IMR-90 (cell line): ENCODE measurements at regions not wholly inside any gene's neighbourhood (a gene's known extent, or its start where the extent isn't known, plus 50 kb on each side); places are given as distances from the start of the nearest gene placed in this dataset.

Experiments
- ATAC-seq: fragments of 200-7000 bp; cut with Tn5 transposase; 2 replicates; pipeline ENCODE4 v1.9.1; 2020; ENCODE audit warnings: low read depth, mild to moderate bottlenecking, moderate library complexity
- BruUV-seq: library from RNA; stranded (reverse); fragments of 400-500 nt; replicated peaks from 2 replicates; lab custom pipeline; 2021; lab: Mats Ljungman, UMichigan
- CTCF ChIA-PET: fragments of 300-600 bp; formaldehyde crosslinking; extraction: SDS; loops from one replicate; lab custom pipeline; 2021; ENCODE audit warnings: antibody characterized with exemption; lab: Yijun Ruan, JAX
- POLR2A ChIA-PET: fragments of 300-600 bp; sonication (Branson Sonifier 250); formaldehyde crosslinking; loops from one replicate; lab custom pipeline; 2022; ENCODE audit warnings: antibody characterized with exemption; ENCODE audit not compliant: unreplicated experiment; lab: Charles Lee
- DNase-seq: peaks from one replicate; pipeline ENCODE4 v3.0.0; 2013
- H2AFZ ChIP-seq: replicated peaks from 2 replicates; pipeline ENCODE3; 2013; ENCODE audit warnings: low read length, mild to moderate bottlenecking; ENCODE audit not compliant: poor library complexity
- H2AK5ac ChIP-seq: 2 replicates; pipeline ENCODE4 v1.6.1; 2013; ENCODE audit warnings: low read depth, low read length, inconsistent platforms
- H2AK9ac ChIP-seq: replicated peaks from 2 replicates; pipeline ENCODE3; 2013; ENCODE audit warnings: mild to moderate bottlenecking, low read depth, low read length, moderate library complexity; ENCODE audit not compliant: poor library complexity
- H2BK120ac ChIP-seq: 2 replicates; pipeline ENCODE4 v1.6.1; 2013; ENCODE audit warnings: low read depth, low read length, inconsistent platforms
- H2BK15ac ChIP-seq: 3 replicates; pipeline ENCODE4 v1.6.1; 2013; ENCODE audit warnings: low read depth, low read length, inconsistent platforms
- H2BK20ac ChIP-seq: 2 replicates; pipeline ENCODE4 v1.6.1; 2013; ENCODE audit warnings: low read depth, mild to moderate bottlenecking, inconsistent platforms, low read length, moderate library complexity
- H2BK5ac ChIP-seq: 2 replicates; pipeline ENCODE4 v1.6.1; 2013; ENCODE audit warnings: mild to moderate bottlenecking, low read depth, low read length, inconsistent platforms; ENCODE audit not compliant: poor library complexity, severe bottlenecking
- H3K14ac ChIP-seq: replicated peaks from 2 replicates; pipeline ENCODE4 v1.6.1; 2013; ENCODE audit warnings: low read depth, low read length, inconsistent platforms
- H3K18ac ChIP-seq: 2 replicates; pipeline ENCODE4 v1.6.1; 2013; ENCODE audit warnings: low read depth, low read length, control low read depth
- H3K23ac ChIP-seq: 2 replicates; pipeline ENCODE4 v1.6.1; 2013; ENCODE audit warnings: low read depth, low read length, inconsistent platforms
- H3K27ac ChIP-seq: 2 replicates; pipeline ENCODE4 v1.5.1; 2013; ENCODE audit warnings: mild to moderate bottlenecking, control low read depth, low read length; ENCODE audit not compliant: insufficient read depth
- H3K27me3 ChIP-seq: 2 replicates; pipeline ENCODE4 v1.6.1; 2013; ENCODE audit warnings: low read length; ENCODE audit not compliant: control insufficient read depth, insufficient read depth
- H3K36me3 ChIP-seq: 2 replicates; pipeline ENCODE4 v1.6.1; 2013; ENCODE audit warnings: low read length, mixed read lengths; ENCODE audit not compliant: control insufficient read depth, insufficient read depth
- H3K4ac ChIP-seq: 2 replicates; pipeline ENCODE4 v1.6.1; 2013; ENCODE audit warnings: low read depth, low read length, inconsistent platforms
- H3K4me1 ChIP-seq: 2 replicates; pipeline ENCODE4 v1.6.1; 2013; ENCODE audit warnings: low read length, mixed read lengths; ENCODE audit not compliant: control insufficient read depth, insufficient read depth
- H3K4me2 ChIP-seq: 2 replicates; pipeline ENCODE4 v1.6.1; 2013; ENCODE audit warnings: low read depth, mild to moderate bottlenecking, control low read depth, low read length, moderate library complexity
- H3K4me3 ChIP-seq: 2 replicates; pipeline ENCODE4 v1.5.1; 2013; ENCODE audit warnings: low read depth, mild to moderate bottlenecking, control low read depth, low read length, moderate library complexity; ENCODE audit not compliant: insufficient read depth
- H3K56ac ChIP-seq: 2 replicates; pipeline ENCODE4 v1.6.1; 2013; ENCODE audit warnings: low read length, inconsistent platforms; ENCODE audit not compliant: insufficient read depth; ENCODE audit errors: extremely low read depth
- H3K79me1 ChIP-seq, 2 experiments: 2 replicates each; pipeline ENCODE4 v1.6.1; 2013; ENCODE audit warnings: low read length in 2 of 2, inconsistent platforms in 1 of 2, low read depth in 1 of 2
- H3K9ac ChIP-seq: 2 replicates; pipeline ENCODE4 v1.6.1; 2013; ENCODE audit warnings: low read depth, low read length, control low read depth
- H3K9me1 ChIP-seq: 2 replicates; pipeline ENCODE4 v1.6.1; 2013; ENCODE audit warnings: low read length, inconsistent platforms; ENCODE audit not compliant: insufficient read depth
- H3K9me3 ChIP-seq: 2 replicates; pipeline ENCODE4 v1.6.1; 2013; ENCODE audit warnings: low read length; ENCODE audit not compliant: control insufficient read depth, insufficient read depth
- H4K20me1 ChIP-seq: 2 replicates; pipeline ENCODE4 v1.6.1; 2013; ENCODE audit warnings: low read length, inconsistent platforms; ENCODE audit not compliant: insufficient read depth
- H4K5ac ChIP-seq: 2 replicates; pipeline ENCODE4 v1.6.1; 2013; ENCODE audit warnings: mild to moderate bottlenecking, low read depth, low read length, control low read depth
- H4K8ac ChIP-seq, 2 experiments: 2 replicates each; pipeline ENCODE4 v1.6.1; 2013; ENCODE audit warnings: low read depth in 2 of 2, low read length in 2 of 2, control low read depth in 1 of 2, inconsistent platforms in 1 of 2
- H4K91ac ChIP-seq: 2 replicates; pipeline ENCODE4 v1.6.1; 2013; ENCODE audit warnings: low read depth, low read length, inconsistent platforms; ENCODE audit not compliant: insufficient read depth
- BHLHE40 ChIP-seq: fragments of 150-350 bp; IDR thresholded peaks from 2 replicates; pipeline ENCODE4 v1.6.1; 2016; ENCODE audit warnings: mild to moderate bottlenecking, low read depth, low read length
- CEBPB ChIP-seq: IDR thresholded peaks from 2 replicates; pipeline ENCODE4 v1.6.1; 2012; ENCODE audit warnings: low read depth, low read length, improper control_type of control experiment
- ELK1 ChIP-seq: fragments of 150-350 bp; IDR thresholded peaks from 2 replicates; pipeline ENCODE4 v1.6.1; 2016; ENCODE audit warnings: low read depth, mild to moderate bottlenecking, low read length, moderate library complexity, borderline replicate concordance
- FOS ChIP-seq: fragments of 150-350 bp; IDR thresholded peaks from 2 replicates; pipeline ENCODE4 v1.6.1; 2016; ENCODE audit warnings: low read depth, low read length
- MAFK ChIP-seq: IDR thresholded peaks from 2 replicates; pipeline ENCODE4 v1.6.1; 2012; ENCODE audit warnings: low read depth, low read length, improper control_type of control experiment
- NFE2L2 ChIP-seq: fragments of 150-350 bp; IDR thresholded peaks from 2 replicates; pipeline ENCODE4 v1.6.1; 2016; ENCODE audit warnings: low read depth, mild to moderate bottlenecking, low read length
- RCOR1 ChIP-seq: IDR thresholded peaks from 2 replicates; pipeline ENCODE4 v1.6.1; 2012; ENCODE audit warnings: mild to moderate bottlenecking, low read length, improper control_type of control experiment; ENCODE audit not compliant: insufficient replicate concordance
- RFX5 ChIP-seq: IDR thresholded peaks from 2 replicates; pipeline ENCODE4 v1.8.0; 2012; ENCODE audit warnings: low read depth, mild to moderate bottlenecking, low read length, moderate library complexity
- WGBS, 2 experiments: methylation state at CpG; one replicate each; pipeline versions ENCODE4 v1.1.5 to v1.1.7; 2013; ENCODE audit warnings: missing lambda C conversion rate in 2 of 2; ENCODE audit not compliant: insufficient read length in 1 of 2; ENCODE audit errors: extremely low coverage in 2 of 2; 5-methylcytosine and 5-hydroxymethylcytosine counted together
- dilution Hi-C: fragments of 300-500 bp; cut with HindIII; formaldehyde crosslinking; loops from one replicate; pipeline ENCODE4 v1.14.3; 2018; ENCODE audit warnings: low sequenced_read_pairs; ENCODE audit not compliant: unreplicated experiment
- in situ Hi-C: fragments of 300-500 bp; cut with MboI; formaldehyde crosslinking; loops from 3 replicates; pipeline ENCODE4 v1.14.3; 2019; ENCODE audit warnings: low sequenced_read_pairs, inconsistent platforms, mixed read lengths
- intact Hi-C: fragments of 100-400 bp; cut with micrococcal nuclease; formaldehyde crosslinking; loops from 2 replicates; pipeline ENCODE4 v1.10.0; 2022

GRCh38 chr19:28485292-28485691 is 727.7 kb downstream of the UQCRFS1 start:
- Histone ChIP-seq H4K91ac (no peak overlapping the region), H3K4me1 (no peaks in the 10 kb centered on the region), H3K23ac (no peak overlapping the region), H4K5ac (no peak overlapping the region), H3K14ac (no peak overlapping the region), H3K79me1 (no peaks in the 10 kb centered on the region), H2BK5ac (no peak overlapping the region), H4K8ac (no peak overlapping the region), H3K4me3 (no peak overlapping the region), H2BK120ac (no peak overlapping the region), H3K9me1 (no peaks in the 10 kb centered on the region), H3K4me2 (no peak overlapping the region), H3K27ac (no peak overlapping the region), H2BK20ac (no peak overlapping the region), H2BK15ac (no peak overlapping the region), H2AK9ac (no peak overlapping the region), H4K20me1 (no peaks in the 10 kb centered on the region), H3K9ac (no peak overlapping the region), H3K56ac (no peak overlapping the region), H2AK5ac (no peak overlapping the region), H3K36me3 (no peaks in the 10 kb centered on the region), H3K4ac (no peak overlapping the region), H3K18ac (no peak overlapping the region), H2AFZ (no peak overlapping the region), H3K27me3 (no peaks in the 10 kb centered on the region), H3K9me3 (peaks cover 37% of the 10 kb centered on the region)
- ChIA-PET POLR2A (no interaction called here), CTCF (no interaction called here)
- WGBS, 2 experiments: 0% methylated on average over 1 of the region's 9 CpGs; no CpG with 5 or more reads in 1 of the 2 experiments
- no peak for DNase-seq
- ATAC-seq: no peak
- no TSS peak for BruUV-seq
- in situ Hi-C loops: no loop called here
- TF ChIP-seq CEBPB (no peak), MAFK (no peak), NFE2L2 (no peak), ELK1 (no peak), BHLHE40 (no peak), RFX5 (no peak), FOS (no peak), RCOR1 (no peak)
- intact Hi-C loops: no loop called here
- dilution Hi-C loops: no loop called here
